Colonic mucosa (tissue), 4 donors: ENCODE measurements at regions not wholly inside any gene's neighbourhood (a gene's known extent, or its start where the extent isn't known, plus 50 kb on each side); places are given as distances from the start of the nearest gene placed in this dataset.

Source experiments
- DNase-seq: peaks from one replicate; pipeline ENCODE4 v3.0.0-alpha.2; 2020
- H3K27ac ChIP-seq: fragments of 200-600 bp; one replicate; pipeline ENCODE4 v1.8.0; 2021
- H3K27me3 ChIP-seq: fragments of 200-600 bp; one replicate; pipeline ENCODE4 v1.8.0; 2021
- H3K36me3 ChIP-seq: fragments of 200-600 bp; one replicate; pipeline ENCODE4 v1.8.0; 2021
- H3K4me1 ChIP-seq: fragments of 200-600 bp; one replicate; pipeline ENCODE4 v1.8.0; 2021; ENCODE audit warnings: mild to moderate bottlenecking
- H3K4me3 ChIP-seq: fragments of 200-600 bp; one replicate; pipeline ENCODE4 v1.8.0; 2021
- H3K9ac ChIP-seq, 2 donors: one replicate each; pipeline ENCODE4 v1.7.0; 2013; ENCODE audit warnings: control low read depth in 2 of 2, low read depth in 2 of 2, low read length in 2 of 2
- H3K9me3 ChIP-seq: fragments of 200-600 bp; one replicate; pipeline ENCODE4 v1.8.0; 2021
- CTCF ChIP-seq: fragments of 200-600 bp; IDR thresholded peaks from one replicate; pipeline ENCODE4 v1.8.0; 2022; ENCODE audit warnings: antibody characterized with exemption, mild to moderate bottlenecking
- intact Hi-C: fragments of 100-400 bp; cut with DNase I; formaldehyde crosslinking; loops from one replicate; pipeline ENCODE4 v1.14.1; 2022
- donor health status: healthy.
- donor health status: DM: no; HTN: no; CAD: no.
- donor health status: DM: no; HTN: no; CAD: no.

- H3K4me3 ChIP-seq = no peak overlapping the region
- H3K27ac ChIP-seq = peak overlapping the region; percentile 63
- peaks cover 36% of the 10 kb centered on the region for H3K4me1 ChIP-seq
- DNase-seq = peak; percentile 40
- intact Hi-C loops = loop anchor here (5.0 kb wide), 1 partner anchor 36 kb away; no protein-coding TSS in a partner anchor
- TF ChIP-seq CTCF = no peak
- H3K9me3 ChIP-seq = no peaks in the 10 kb centered on the region
- peak overlapping the region in 1 of 2 donors; percentile 3 for H3K9ac ChIP-seq
- no peaks in the 10 kb centered on the region for H3K36me3 ChIP-seq
- no peaks in the 10 kb centered on the region for H3K27me3 ChIP-seq
Measured at GRCh38 chr17:77441130-77441920, 300.6 kb downstream of the SEC14L1 start.

GRCh38 chr17:77441940-77442339 is 301.2 kb downstream of the SEC14L1 start:
- no peak for DNase-seq
- Histone ChIP-seq H3K9me3 (no peaks in the 10 kb centered on the region), H3K36me3 (no peaks in the 10 kb centered on the region)

DNA sequence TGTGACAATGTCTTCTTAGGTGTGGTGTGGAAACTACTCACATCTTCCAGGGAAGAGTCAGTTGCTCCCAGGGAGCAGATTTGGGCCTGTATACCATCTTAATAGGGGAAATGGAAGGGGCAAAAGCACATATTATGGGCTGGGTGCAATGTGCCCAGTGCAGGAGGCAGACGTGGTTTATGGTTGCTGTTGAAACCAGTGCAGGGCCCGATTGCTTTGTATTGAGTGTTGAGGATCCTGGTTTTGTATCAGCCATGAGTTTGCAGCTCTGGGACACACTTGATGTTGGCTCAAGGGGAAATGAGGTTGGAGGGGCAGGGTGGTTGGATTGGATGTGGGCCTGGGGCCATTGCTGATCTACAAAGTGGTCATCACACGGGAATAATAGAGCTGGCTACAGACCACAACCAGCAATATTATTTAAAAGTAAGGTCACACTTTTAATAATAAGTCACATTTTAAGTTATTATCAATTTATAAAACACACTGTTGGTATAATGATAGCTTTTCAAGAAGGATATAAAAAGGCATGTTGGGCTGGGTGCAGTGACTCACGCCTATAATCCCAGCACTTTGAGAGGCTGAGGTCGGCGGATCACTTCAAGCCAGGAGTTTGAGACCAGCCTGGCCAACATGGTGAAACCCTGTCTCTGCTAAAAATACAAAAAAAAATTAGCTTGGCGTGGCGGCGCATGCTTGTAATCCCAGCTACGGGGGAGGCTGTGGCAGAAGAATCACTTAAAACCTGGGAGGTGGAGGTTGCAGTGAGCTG is 302.4 kb downstream of the SEC14L1 start:
- peaks cover 26% of the 10 kb centered on the region for H3K4me1 ChIP-seq
- intact Hi-C loops = loop anchor here (5.0 kb wide), 1 partner anchor 34 kb away; no protein-coding TSS in a partner anchor

More at GRCh38 chr17:77441940-77442339, 301.2 kb downstream of the SEC14L1 start:
- H3K27ac ChIP-seq = peak overlapping the region; percentile 63
- H3K27me3 ChIP-seq = no peaks in the 10 kb centered on the region
- no peak for TF ChIP-seq CTCF
- H3K4me3 ChIP-seq = no peak overlapping the region
- H3K4me1 ChIP-seq = peaks cover 31% of the 10 kb centered on the region
- intact Hi-C loops = loop anchor here (5.0 kb wide), 1 partner anchor 35 kb away; no protein-coding TSS in a partner anchor
- H3K9ac ChIP-seq = peak overlapping the region in 1 of 2 donors; percentile 3

GRCh38 chr17:77443748-77444260 is 303.0 kb downstream of the SEC14L1 start:
- peaks cover 27% of the 10 kb centered on the region for H3K4me1 ChIP-seq
- H3K9me3 ChIP-seq = no peaks in the 10 kb centered on the region
- DNase-seq = no peak
- H3K4me3 ChIP-seq = no peak overlapping the region
- H3K27ac ChIP-seq = peak overlapping the region; percentile 83
- no peaks in the 10 kb centered on the region for H3K36me3 ChIP-seq
- no peak overlapping the region for H3K9ac ChIP-seq
- intact Hi-C loops = loop anchor here (5.0 kb wide), 1 partner anchor 33 kb away; no protein-coding TSS in a partner anchor
- TF ChIP-seq CTCF = no peak
- no peaks in the 10 kb centered on the region for H3K27me3 ChIP-seq

More for the DNA sequence above, 302.4 kb downstream of the SEC14L1 start:
- TF ChIP-seq CTCF = no peak
- no peak overlapping the region for H3K9ac ChIP-seq
- H3K27me3 ChIP-seq = no peaks in the 10 kb centered on the region
- H3K9me3 ChIP-seq = no peaks in the 10 kb centered on the region
- H3K27ac ChIP-seq = peak overlapping the region; percentile 83
- no peaks in the 10 kb centered on the region for H3K36me3 ChIP-seq
- H3K4me3 ChIP-seq = no peak overlapping the region
- no peak for DNase-seq

DNA sequence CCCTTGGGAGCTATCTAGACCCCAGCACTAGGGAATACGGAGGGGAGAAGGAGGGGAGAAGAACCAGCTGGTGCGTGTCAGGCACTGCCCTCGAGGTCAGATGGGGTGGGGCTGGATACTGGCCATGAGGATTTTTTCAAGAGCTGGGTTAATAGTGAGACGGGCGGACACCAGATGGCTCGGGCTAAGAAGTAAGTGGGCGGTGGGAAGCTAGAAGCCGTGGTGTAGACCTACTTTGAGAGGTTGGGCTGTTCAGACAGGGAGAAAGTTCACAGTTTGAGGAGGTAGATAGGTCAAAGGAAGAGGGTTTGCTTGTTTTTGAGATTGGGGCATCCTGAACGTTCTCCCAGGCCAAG is 303.8 kb downstream of the SEC14L1 start:
- no peak overlapping the region for H3K4me3 ChIP-seq
- no peaks in the 10 kb centered on the region for H3K9me3 ChIP-seq
- peak overlapping the region in 1 of 2 donors; percentile 5 for H3K9ac ChIP-seq
- H3K36me3 ChIP-seq = no peaks in the 10 kb centered on the region
- intact Hi-C loops = loop anchor here (5.0 kb wide), 1 partner anchor 33 kb away; no protein-coding TSS in a partner anchor
- no peaks in the 10 kb centered on the region for H3K27me3 ChIP-seq
- H3K27ac ChIP-seq = peak overlapping the region; percentile 83
- no peak for TF ChIP-seq CTCF
- DNase-seq = peak; percentile 41
- peaks cover 29% of the 10 kb centered on the region for H3K4me1 ChIP-seq
